C4-2B (cell line): ENCODE measurements at regions not wholly inside any gene's neighbourhood (a gene's known extent, or its start where the extent isn't known, plus 50 kb on each side); places are given as distances from the start of the nearest gene placed in this dataset.

Experiments used
- CTCF ChIP-seq: fragments of 450-650 bp; conservative IDR thresholded peaks from 2 replicates; pipeline ENCODE4 v1.5.1; 2017; ENCODE audit warnings: mild to moderate bottlenecking
- ZFX ChIP-seq: fragments of 450-650 bp; IDR thresholded peaks from 2 replicates; pipeline ENCODE4 v1.6.1; 2017

GRCh38 chr6:44527583-44528369 lies 140.3 kb downstream of the CDC5L start:
- no peak for TF ChIP-seq CTCF
- TF ChIP-seq ZFX = no peak
